ENCODE measurements at regions not wholly inside any gene's neighbourhood (a gene's known extent, or its start where the extent isn't known, plus 50 kb on each side); places are given as distances from the start of the nearest gene placed in this dataset.
A peak's percentile ranks its signal among the peaks of the same experiment; 100 is the strongest.

GRCh38 chr1:56390232-56390867 lies 189.0 kb downstream of the PLPP3 start (continued):
- TF ChIP-seq ZNF800 (CRISPR knock-in tag; IDR thresholded peaks at IDR 0.05) (no peak), HDAC1 (CRISPR knock-in tag; IDR thresholded peaks at IDR 0.05) (no peak)

GRCh38 chr1:56389813-56390212 lies 189.6 kb downstream of the PLPP3 start:
- H3K9ac ChIP-seq (ENCODE audit: insufficient read depth, low read depth, low read length): no peak overlapping the region
- no peak overlapping the region for H3K4me3 ChIP-seq (replicated peaks in 1 of 3; ENCODE audit: insufficient read depth in 1 of 3, low read depth in 2 of 3, low read length in 3 of 3)
- no peak overlapping the region for H3K27ac ChIP-seq (ENCODE audit: extremely low read length, insufficient read depth, low read length)
- BruUV-seq (replicated peaks): no TSS peak
- DNase-seq (ENCODE audit: low spot score) (no peak), ATAC-seq (no peak), FAIRE-seq (no peak)
- intact Hi-C loops (cut with micrococcal nuclease; ENCODE audit: unreplicated experiment): no loop called here
- CTCF ChIA-PET (ENCODE audit: low intra/inter-chr PET ratio, low total read pairs): no interaction called here
- no peaks in the 10 kb centered on the region for H3K9me3 ChIP-seq (ENCODE audit: low read length)
- no peaks in the 10 kb centered on the region for H3K79me2 ChIP-seq (ENCODE audit: insufficient read depth, low read length)
- peaks cover 25% of the 10 kb centered on the region for H3K4me1 ChIP-seq (ENCODE audit: insufficient read depth, low read length)
- H3K4me2 ChIP-seq (ENCODE audit: low read depth, low read length): no peak overlapping the region
- no peaks in the 10 kb centered on the region for H3K27me3 ChIP-seq (ENCODE audit: control insufficient read depth in 1 of 2, insufficient read depth in 2 of 2, low read length in 2 of 2)
- TF ChIP-seq GZF1 (CRISPR knock-in tag; IDR thresholded peaks at IDR 0.05): no peak
- POLR2A ChIA-PET: no interaction called here
- in situ Hi-C loops (cut with HindIII; ENCODE audit: extremely low pct_ligation_motif_present, low pct_unique_long_range_greater_than_20kb): no loop called here
- H2AFZ ChIP-seq (ENCODE audit: low read length): no peak overlapping the region
- no peaks in the 10 kb centered on the region for H4K20me1 ChIP-seq (ENCODE audit: insufficient read depth, low read length)
- WGBS (ENCODE audit: low lambda C conversion rate): 98% methylated on average over 2 of the region's 2 CpGs
- H3K36me3 ChIP-seq (replicated peaks in 1 of 2; ENCODE audit: control insufficient read depth in 1 of 2, insufficient read depth in 2 of 2, low read length in 2 of 2): no peaks in the 10 kb centered on the region

GRCh38 chr1:56387071-56387740 lies 192.2 kb downstream of the PLPP3 start:
- no peak overlapping the region for H3K4me2 ChIP-seq (ENCODE audit: low read depth, low read length)
- CTCF ChIA-PET (ENCODE audit: low intra/inter-chr PET ratio, low total read pairs): no interaction called here
- no peak for TF ChIP-seq ZNF354B (CRISPR knock-in tag; IDR thresholded peaks at IDR 0.05)
- TF ChIP-seq SP1 (IDR thresholded peaks at IDR 0.05): no peak
- no peak for TF ChIP-seq SP1 (CRISPR knock-in tag; IDR thresholded peaks at IDR 0.05)
- TF ChIP-seq ZNF674 (CRISPR knock-in tag; IDR thresholded peaks at IDR 0.05; ENCODE audit: low read depth): no peak
- TF ChIP-seq UBTF (CRISPR knock-in tag; IDR thresholded peaks at IDR 0.05): no peak
- no peak for TF ChIP-seq ZNF468 (CRISPR knock-in tag; IDR thresholded peaks at IDR 0.05)
- no peak for TF ChIP-seq NR1H2 (CRISPR knock-in tag; IDR thresholded peaks at IDR 0.05; ENCODE audit: borderline replicate concordance, low read depth)
- TF ChIP-seq ZNF430 (CRISPR knock-in tag; IDR thresholded peaks at IDR 0.05): no peak
- TF ChIP-seq NCOR1 (IDR thresholded peaks at IDR 0.05; ENCODE audit: borderline replicate concordance, low read length): no peak

More at GRCh38 chr1:56387071-56387740, 192.2 kb downstream of the PLPP3 start:
- Histone ChIP-seq H3K27me3 (ENCODE audit: control insufficient read depth in 1 of 2, insufficient read depth in 2 of 2, low read length in 2 of 2) (no peaks in the 10 kb centered on the region), H3K4me3 (replicated peaks in 1 of 3; ENCODE audit: insufficient read depth in 1 of 3, low read depth in 2 of 3, low read length in 3 of 3) (no peak overlapping the region), H4K20me1 (ENCODE audit: insufficient read depth, low read length) (no peaks in the 10 kb centered on the region), H3K79me2 (ENCODE audit: insufficient read depth, low read length) (no peaks in the 10 kb centered on the region), H3K4me1 (ENCODE audit: insufficient read depth, low read length) (peaks cover 25% of the 10 kb centered on the region), H3K9ac (ENCODE audit: insufficient read depth, low read depth, low read length) (no peak overlapping the region), H2AFZ (ENCODE audit: low read length) (no peak overlapping the region), H3K9me3 (ENCODE audit: low read length) (no peaks in the 10 kb centered on the region), H3K27ac (ENCODE audit: extremely low read length, insufficient read depth, low read length) (no peak overlapping the region), H3K36me3 (replicated peaks in 1 of 2; ENCODE audit: control insufficient read depth in 1 of 2, insufficient read depth in 2 of 2, low read length in 2 of 2) (no peaks in the 10 kb centered on the region)
- no TSS peak for BruUV-seq (replicated peaks)
- FAIRE-seq (no peak), DNase-seq (ENCODE audit: low spot score) (peak; percentile 36), ATAC-seq (no peak)
- POLR2A ChIA-PET: no interaction called here
- WGBS (ENCODE audit: low lambda C conversion rate): 61% methylated on average over 1 of the region's 1 CpG
- in situ Hi-C loops (cut with HindIII; ENCODE audit: extremely low pct_ligation_motif_present, low pct_unique_long_range_greater_than_20kb) (no loop called here), intact Hi-C loops (cut with micrococcal nuclease; ENCODE audit: unreplicated experiment) (no loop called here)
